ENCODE measurements at regions not wholly inside any gene's neighbourhood (a gene's known extent, or its start where the extent isn't known, plus 50 kb on each side); places are given as distances from the start of the nearest gene placed in this dataset.

DNA sequence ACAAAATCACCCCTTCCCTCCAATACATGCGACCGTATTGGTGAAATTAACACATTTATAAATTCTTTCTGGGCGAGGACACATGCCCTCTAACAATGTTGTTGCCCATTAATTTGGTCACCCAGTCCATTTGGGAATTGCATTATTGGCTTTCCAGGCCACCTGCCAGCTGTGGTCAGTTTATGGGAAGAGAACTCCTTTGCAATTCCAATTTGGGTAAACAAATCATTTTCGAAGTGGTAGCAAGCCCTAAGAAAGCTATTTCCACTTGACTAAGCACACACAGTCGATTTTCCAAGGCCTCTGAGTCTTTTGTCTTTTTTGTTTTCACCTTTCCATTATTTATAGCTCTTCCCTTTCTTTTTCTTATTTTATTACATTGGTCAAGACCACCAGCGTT lies 362.3 kb upstream of the RGMA start:
- Histone ChIP-seq H3K36me3 (ENCODE audit: insufficient read depth, low read length) (no peaks in the 10 kb centered on the region), H3K27ac (ENCODE audit: low read length) (no peak overlapping the region), H3K4me1 (ENCODE audit: insufficient read depth, low read length) (no peaks in the 10 kb centered on the region), H4K20me1 (ENCODE audit: insufficient read depth, low read length) (no peaks in the 10 kb centered on the region), H3K9me3 (ENCODE audit: insufficient read depth, low read length, severe bottlenecking) (no peaks in the 10 kb centered on the region), H3K79me2 (ENCODE audit: insufficient read depth, low read length) (no peaks in the 10 kb centered on the region), H3K4me3 (ENCODE audit: low read depth in 1 of 2, low read length in 2 of 2) (no peak overlapping the region), H3K27me3 (ENCODE audit: insufficient read depth, low read length, poor library complexity) (no peaks in the 10 kb centered on the region), H3K9ac (ENCODE audit: low read depth, low read length) (no peak overlapping the region), H3K4me2 (ENCODE audit: insufficient read depth, low read length) (no peak overlapping the region), H2AFZ (ENCODE audit: low read depth, low read length) (no peak overlapping the region)
- TF ChIP-seq CTCF (IDR thresholded peaks at IDR 0.05; ENCODE audit: borderline replicate concordance, extremely low read depth, low read length, poor library complexity, severe bottlenecking): no peak
- no peak for TF ChIP-seq EZH2 (IDR thresholded peaks at IDR 0.05; ENCODE audit: borderline replicate concordance, low read depth, low read length, severe bottlenecking)
- ATAC-seq (ENCODE audit: insufficient read depth, low read depth) (no peak), DNase-seq (no peak)

GRCh38 chr15:93449798-93450197 lies 360.8 kb upstream of the RGMA start:
- DNase-seq (no peak), ATAC-seq (ENCODE audit: insufficient read depth, low read depth) (no peak)
- no peaks in the 10 kb centered on the region for H3K36me3 ChIP-seq (ENCODE audit: insufficient read depth, low read length)
- H4K20me1 ChIP-seq (ENCODE audit: insufficient read depth, low read length): no peaks in the 10 kb centered on the region
- H3K9ac ChIP-seq (ENCODE audit: low read depth, low read length): no peak overlapping the region
- TF ChIP-seq CTCF (IDR thresholded peaks at IDR 0.05; ENCODE audit: borderline replicate concordance, extremely low read depth, low read length, poor library complexity, severe bottlenecking): no peak
- no peak for TF ChIP-seq EZH2 (IDR thresholded peaks at IDR 0.05; ENCODE audit: borderline replicate concordance, low read depth, low read length, severe bottlenecking)
- no peak overlapping the region for H3K4me3 ChIP-seq (ENCODE audit: low read depth in 1 of 2, low read length in 2 of 2)
- H3K9me3 ChIP-seq (ENCODE audit: insufficient read depth, low read length, severe bottlenecking): no peaks in the 10 kb centered on the region
- H3K4me2 ChIP-seq (ENCODE audit: insufficient read depth, low read length): no peak overlapping the region
- no peaks in the 10 kb centered on the region for H3K4me1 ChIP-seq (ENCODE audit: insufficient read depth, low read length)
- no peak overlapping the region for H3K27ac ChIP-seq (ENCODE audit: low read length)
- H3K79me2 ChIP-seq (ENCODE audit: insufficient read depth, low read length): no peaks in the 10 kb centered on the region
- no peaks in the 10 kb centered on the region for H3K27me3 ChIP-seq (ENCODE audit: insufficient read depth, low read length, poor library complexity)
- no peak overlapping the region for H2AFZ ChIP-seq (ENCODE audit: low read depth, low read length)

- ATAC-seq (ENCODE audit: insufficient read depth, low read depth) (no peak), DNase-seq (no peak)
- no peaks in the 10 kb centered on the region for H3K27me3 ChIP-seq (ENCODE audit: insufficient read depth, low read length, poor library complexity)
- no peak overlapping the region for H2AFZ ChIP-seq (ENCODE audit: low read depth, low read length)
- TF ChIP-seq EZH2 (IDR thresholded peaks at IDR 0.05; ENCODE audit: borderline replicate concordance, low read depth, low read length, severe bottlenecking): no peak
- TF ChIP-seq CTCF (IDR thresholded peaks at IDR 0.05; ENCODE audit: borderline replicate concordance, extremely low read depth, low read length, poor library complexity, severe bottlenecking): no peak
- H3K4me3 ChIP-seq (ENCODE audit: low read depth in 1 of 2, low read length in 2 of 2): no peak overlapping the region
- no peaks in the 10 kb centered on the region for H3K79me2 ChIP-seq (ENCODE audit: insufficient read depth, low read length)
- no peaks in the 10 kb centered on the region for H3K9me3 ChIP-seq (ENCODE audit: insufficient read depth, low read length, severe bottlenecking)
- H3K4me1 ChIP-seq (ENCODE audit: insufficient read depth, low read length): no peaks in the 10 kb centered on the region
- no peak overlapping the region for H3K9ac ChIP-seq (ENCODE audit: low read depth, low read length)
- H3K27ac ChIP-seq (ENCODE audit: low read length): no peak overlapping the region
- no peak overlapping the region for H3K4me2 ChIP-seq (ENCODE audit: insufficient read depth, low read length)
- H4K20me1 ChIP-seq (ENCODE audit: insufficient read depth, low read length): no peaks in the 10 kb centered on the region
- H3K36me3 ChIP-seq (ENCODE audit: insufficient read depth, low read length): no peaks in the 10 kb centered on the region
Measured at GRCh38 chr15:93438310-93438709, 349.3 kb upstream of the RGMA start.

GRCh38 chr15:93432474-93432873 lies 343.5 kb upstream of the RGMA start:
- H3K4me3 ChIP-seq (ENCODE audit: low read depth in 1 of 2, low read length in 2 of 2): no peak overlapping the region
- no peaks in the 10 kb centered on the region for H3K4me1 ChIP-seq (ENCODE audit: insufficient read depth, low read length)
- DNase-seq (no peak), ATAC-seq (ENCODE audit: insufficient read depth, low read depth) (no peak)
- no peaks in the 10 kb centered on the region for H3K9me3 ChIP-seq (ENCODE audit: insufficient read depth, low read length, severe bottlenecking)
- no peak overlapping the region for H3K4me2 ChIP-seq (ENCODE audit: insufficient read depth, low read length)
- H3K79me2 ChIP-seq (ENCODE audit: insufficient read depth, low read length): no peaks in the 10 kb centered on the region
- no peak overlapping the region for H3K27ac ChIP-seq (ENCODE audit: low read length)
- H3K9ac ChIP-seq (ENCODE audit: low read depth, low read length): no peak overlapping the region
- TF ChIP-seq CTCF (IDR thresholded peaks at IDR 0.05; ENCODE audit: borderline replicate concordance, extremely low read depth, low read length, poor library complexity, severe bottlenecking) (no peak), EZH2 (IDR thresholded peaks at IDR 0.05; ENCODE audit: borderline replicate concordance, low read depth, low read length, severe bottlenecking) (no peak)
- H3K36me3 ChIP-seq (ENCODE audit: insufficient read depth, low read length): peaks cover 3% of the 10 kb centered on the region; the same call in 1 of the 2 replicates
- no peaks in the 10 kb centered on the region for H3K27me3 ChIP-seq (ENCODE audit: insufficient read depth, low read length, poor library complexity)
- H2AFZ ChIP-seq (ENCODE audit: low read depth, low read length): no peak overlapping the region
- no peaks in the 10 kb centered on the region for H4K20me1 ChIP-seq (ENCODE audit: insufficient read depth, low read length)
